ENCODE measurements at regions not wholly inside any gene's neighbourhood (a gene's known extent, or its start where the extent isn't known, plus 50 kb on each side); places are given as distances from the start of the nearest gene placed in this dataset.

DNA sequence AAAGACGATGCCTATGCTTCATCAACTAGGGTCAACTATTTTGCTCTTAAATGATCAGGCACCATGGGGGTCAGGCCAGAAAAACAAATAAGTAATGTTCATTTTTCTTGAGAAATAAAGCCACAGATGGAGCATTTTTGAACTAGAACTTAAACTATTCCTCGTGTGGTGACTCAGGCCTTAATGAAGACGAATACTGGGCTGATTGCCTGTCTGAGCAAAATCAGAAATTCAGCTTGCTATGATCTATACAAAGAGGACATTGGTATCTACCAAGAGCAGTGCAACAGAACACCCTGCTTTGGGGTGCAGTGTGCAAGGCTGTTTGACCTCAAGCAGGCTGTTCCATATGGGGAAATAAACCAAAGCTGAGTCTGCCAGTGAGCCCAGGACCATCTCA lies 176.0 kb downstream of the NRP2 start:
- TF ChIP-seq CTCF (IDR thresholded peaks at IDR 0.05) (no peak), EP300 (IDR thresholded peaks at IDR 0.05) (no peak), POLR2A (IDR thresholded peaks at IDR 0.05) (no peak)

Data from sigmoid colon (tissue), 4 donors.